HG03060 (cell line): ENCODE measurements at regions not wholly inside any gene's neighbourhood (a gene's known extent, or its start where the extent isn't known, plus 50 kb on each side); places are given as distances from the start of the nearest gene placed in this dataset.

Experiments
- ATAC-seq: cut with Tn5 transposase; IDR thresholded peaks from one replicate; pipeline ENCODE4 v1.9.1; 2021; ENCODE audit warnings: low read depth, moderate number of reproducible peaks; ENCODE audit not compliant: unreplicated experiment

DNA sequence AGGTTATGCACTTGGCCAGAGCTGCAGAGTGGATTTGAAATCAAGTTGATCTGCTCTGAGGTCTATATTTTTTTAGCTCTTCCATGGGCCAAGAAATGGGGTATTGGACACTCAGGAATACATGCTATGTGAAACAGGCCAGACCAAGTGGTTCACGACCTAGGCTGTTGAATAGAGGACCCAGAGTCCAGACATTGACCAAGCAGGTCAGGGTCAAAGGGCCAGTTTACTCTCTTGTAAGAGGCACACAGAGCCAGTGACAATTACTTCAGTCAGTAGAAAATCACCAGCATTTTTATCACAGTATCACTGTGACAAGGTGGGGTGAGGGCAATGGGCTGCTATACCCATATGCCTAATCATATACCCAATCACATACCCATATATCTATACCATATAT, 320.6 kb upstream of the RORA start:
- no peak for ATAC-seq

DNA sequence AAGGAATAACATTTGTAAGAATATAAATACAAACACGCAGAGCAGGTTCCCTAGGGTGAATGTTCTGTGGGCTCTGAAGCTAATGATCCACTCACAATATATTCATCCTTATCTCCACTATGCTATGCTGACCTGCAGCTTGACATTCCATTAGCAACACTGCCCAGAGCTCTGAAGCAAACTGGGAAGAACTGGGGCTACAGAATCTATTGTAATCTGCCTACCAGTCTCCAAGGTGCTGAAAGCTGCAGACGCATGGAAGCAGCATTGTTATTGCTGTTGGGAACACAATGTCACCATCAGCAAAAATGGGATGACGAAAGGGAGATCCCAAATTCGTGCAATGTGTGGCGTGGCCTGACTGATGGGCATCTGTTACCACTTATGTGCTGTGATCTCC, 316.7 kb upstream of the RORA start:
- ATAC-seq = no peak

DNA sequence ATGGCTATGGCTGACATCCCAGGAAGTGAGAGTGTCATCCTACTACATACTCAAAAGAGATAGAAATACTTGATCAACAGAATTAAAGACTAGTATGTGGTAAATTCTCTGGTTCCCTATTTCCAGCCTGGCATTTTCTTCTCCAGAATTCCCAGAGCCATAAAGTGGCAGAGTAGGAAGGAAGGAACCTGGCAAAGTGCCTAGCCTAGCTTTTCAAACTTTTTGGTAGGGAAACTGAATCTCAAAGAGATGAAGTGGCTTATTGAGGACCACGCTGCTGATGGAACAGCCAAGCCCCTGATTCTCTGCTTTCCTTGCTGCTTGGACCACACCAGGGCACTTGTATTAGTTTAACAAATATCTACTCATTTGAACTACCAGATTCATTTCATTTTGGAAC, 312.4 kb upstream of the RORA start:
- no peak for ATAC-seq

DNA sequence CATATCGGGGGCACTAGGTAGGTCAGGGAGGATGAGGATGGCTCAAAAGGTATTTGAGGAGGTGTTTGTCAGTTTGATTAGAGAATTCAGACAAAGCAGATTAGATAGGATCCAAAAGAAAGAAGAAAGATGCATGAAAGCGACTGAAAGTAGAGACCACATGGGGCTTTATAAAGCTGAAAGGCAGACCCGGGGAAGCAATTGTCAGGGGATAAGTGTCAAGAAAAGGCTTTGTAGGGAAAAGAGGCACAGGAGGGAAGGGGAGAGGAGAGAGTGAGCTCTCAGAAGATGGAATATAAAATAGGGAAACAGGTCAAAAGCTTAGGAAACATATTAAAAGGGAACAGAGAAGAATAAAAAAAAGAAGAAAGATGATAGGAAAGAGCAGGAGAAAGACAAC, 308.2 kb upstream of the RORA start:
- ATAC-seq = no peak

DNA sequence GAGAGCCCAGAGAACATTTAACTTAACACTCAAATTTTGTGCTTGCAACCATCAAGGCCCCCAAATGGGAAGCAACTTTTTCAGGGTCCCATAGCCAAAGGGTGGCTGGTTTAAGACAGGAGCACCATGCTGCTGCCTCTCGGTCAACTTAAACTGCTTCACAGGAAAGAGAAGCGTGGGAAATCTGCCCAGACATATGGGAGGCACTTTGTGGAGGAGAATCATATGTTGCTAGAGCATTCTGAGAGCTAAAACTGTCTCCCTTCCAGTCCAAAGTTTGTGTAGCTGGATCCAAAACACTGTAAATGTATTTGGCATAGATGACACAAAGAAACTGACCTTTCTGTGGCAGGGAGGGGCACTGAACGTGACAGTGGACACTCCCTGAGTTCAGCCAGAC, 305.9 kb upstream of the RORA start:
- no peak for ATAC-seq

DNA sequence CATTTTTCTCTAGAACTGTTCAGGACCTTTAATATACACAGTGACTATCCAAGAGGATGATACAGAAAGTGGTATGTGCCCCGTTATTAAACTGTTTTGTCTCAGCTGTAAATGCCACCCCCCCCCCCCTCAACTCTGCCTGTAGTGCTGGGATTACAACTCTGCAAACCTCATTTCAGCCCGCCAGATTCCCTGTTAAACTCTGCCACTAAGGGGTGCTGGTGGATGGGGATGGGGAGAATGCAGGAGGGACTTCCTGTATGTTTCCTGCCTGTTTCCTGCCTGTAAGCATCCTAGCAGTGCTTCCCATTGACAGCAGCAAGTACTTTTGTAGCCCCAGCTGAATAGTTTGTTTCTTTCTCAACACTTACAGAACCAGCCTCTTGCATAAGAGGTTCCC, 301.7 kb upstream of the RORA start:
- ATAC-seq = no peak

DNA sequence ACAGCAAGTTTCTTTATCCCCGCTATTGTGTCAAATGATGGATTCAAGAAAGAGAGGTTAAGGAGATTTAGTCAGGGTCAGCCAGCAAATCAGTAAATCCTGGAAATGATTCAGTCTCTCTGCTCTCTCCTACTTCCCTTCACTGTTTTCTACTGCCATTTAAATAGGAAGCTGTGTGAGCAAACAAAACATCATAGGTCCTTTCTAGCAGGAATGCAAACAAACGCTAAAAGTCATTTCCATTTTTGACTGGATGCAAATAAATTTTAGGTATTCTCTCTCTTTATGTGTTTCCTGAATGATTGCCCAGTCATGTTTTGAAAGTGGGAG, 299.4 kb upstream of the RORA start:
- ATAC-seq = no peak

DNA sequence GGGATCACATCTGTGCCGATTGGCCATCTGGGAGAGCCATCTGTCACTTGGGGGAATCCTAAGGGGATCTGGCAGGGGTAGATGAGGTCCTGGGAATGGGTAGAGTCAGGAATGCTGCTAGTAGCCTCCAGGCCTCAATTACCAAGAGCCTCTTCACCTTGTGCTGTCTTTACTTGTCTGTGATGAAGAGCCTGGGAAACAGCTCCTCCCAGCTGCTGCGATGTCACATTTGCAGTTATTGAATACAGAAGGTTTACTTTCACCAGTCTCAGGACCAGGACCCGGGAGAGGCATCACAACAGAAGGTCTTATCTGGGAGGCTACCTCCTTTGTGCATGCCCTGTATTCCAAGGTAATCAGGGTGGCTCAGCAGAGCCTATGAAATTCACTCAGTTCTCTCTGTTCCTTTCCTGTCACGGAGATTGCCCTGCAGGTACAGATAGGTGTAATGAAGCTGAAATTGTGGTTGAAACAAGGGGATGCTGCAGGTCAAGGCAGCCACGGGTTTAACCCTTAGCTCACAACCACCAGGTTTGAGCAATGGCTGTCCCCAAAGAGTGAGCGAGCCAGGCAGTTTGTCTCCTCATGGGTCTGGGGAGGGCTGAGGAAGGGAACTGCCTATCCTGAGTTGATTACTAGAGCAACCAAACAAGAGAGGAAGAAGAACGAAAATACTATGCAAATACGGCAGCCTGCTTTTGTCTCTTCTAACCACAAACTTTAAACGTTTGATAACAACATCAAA, 298.9 kb upstream of the RORA start:
- ATAC-seq = no peak

DNA sequence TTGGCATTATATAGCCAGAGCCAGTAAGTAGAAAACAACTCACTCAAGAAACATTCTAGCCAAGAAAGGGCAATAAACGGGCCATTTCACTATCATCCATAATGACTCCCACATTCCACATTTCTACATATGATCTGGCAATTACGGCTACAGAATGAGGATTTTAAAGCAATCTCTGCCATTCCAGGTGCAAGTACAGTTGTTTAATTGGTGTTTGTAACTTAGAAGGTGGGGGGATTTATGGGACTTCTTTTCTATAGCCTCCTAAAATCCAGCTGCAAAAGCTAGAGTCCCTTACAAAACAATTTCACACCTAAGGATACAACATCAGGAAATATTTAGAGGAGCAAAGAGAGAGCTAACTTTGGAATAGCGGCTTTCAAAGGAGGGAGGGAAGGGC, 295.4 kb upstream of the RORA start:
- ATAC-seq = no peak

DNA sequence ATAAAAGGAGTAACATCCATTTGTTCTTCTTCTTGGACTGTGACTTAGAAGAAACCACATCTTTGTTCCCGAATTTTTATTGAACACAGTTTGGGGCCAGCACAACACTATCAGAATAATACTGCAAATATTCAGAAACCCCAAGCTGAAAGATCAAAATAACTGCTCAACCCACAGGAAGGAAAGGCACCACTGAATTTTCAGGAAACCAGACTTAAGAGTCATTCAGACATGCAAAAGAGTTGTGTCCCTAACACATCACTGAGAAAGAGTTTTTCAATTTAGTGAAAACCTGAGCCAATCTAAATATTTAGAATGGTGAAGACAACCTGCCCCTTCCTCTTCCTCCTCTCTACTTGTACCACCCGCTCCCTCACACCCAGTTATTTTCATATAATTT, 295.0 kb upstream of the RORA start:
- no peak for ATAC-seq

DNA sequence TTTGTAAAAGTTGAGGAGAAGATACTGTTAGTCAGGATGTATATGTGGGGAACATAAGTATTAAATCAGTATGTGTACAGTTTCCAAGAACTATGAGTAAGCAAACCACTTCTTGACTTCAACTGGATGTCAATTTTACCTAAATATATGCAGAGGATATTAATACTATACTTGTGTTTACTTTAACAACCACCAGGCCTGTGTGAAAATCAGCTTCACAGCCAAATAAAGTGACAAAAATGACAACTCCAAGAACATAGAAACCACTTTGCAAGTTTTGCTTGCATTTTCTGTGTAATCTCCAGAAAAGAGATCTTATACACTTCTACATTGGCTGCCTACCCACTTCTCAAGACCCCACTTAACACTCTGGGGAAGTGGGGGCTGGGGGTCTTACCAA, 293.3 kb upstream of the RORA start:
- ATAC-seq = no peak

DNA sequence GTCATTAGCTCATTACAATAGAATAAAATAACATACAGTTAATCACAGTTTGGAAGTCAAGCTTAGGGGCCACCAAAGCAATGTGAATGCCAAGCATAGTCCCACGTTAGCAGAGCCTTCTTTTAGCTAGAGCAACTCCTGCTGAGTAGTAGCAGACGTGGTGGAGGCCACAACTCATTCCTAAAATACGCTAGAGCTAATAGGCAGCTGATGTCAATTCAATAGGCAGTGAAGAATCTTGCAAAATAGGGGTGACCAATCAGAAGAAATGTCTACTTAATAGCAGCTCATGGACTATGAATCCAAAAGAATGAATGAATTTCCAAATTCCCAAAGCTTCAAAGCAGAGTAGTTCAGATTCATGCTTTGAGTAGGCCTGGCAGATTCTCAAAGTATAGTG, 292.9 kb upstream of the RORA start:
- ATAC-seq = no peak

DNA sequence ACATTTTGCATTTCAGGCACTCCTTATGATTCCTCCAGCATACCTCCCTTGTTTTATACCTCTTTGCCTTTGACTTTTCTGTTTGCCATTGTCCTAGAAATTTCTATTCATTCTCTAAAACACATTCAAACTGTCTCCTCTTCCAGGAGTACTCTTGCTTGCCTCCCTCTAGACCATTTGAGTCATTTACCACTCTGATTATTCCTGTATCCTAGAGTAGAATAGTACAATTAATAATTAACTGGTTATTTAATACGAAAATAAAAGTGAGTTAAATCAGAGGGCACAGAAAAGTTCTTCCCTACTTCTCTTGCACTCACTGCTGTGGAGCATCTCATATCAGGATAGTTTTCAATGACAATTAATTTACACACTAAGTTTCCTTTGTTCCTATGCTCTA, 290.2 kb upstream of the RORA start:
- no peak for ATAC-seq

DNA sequence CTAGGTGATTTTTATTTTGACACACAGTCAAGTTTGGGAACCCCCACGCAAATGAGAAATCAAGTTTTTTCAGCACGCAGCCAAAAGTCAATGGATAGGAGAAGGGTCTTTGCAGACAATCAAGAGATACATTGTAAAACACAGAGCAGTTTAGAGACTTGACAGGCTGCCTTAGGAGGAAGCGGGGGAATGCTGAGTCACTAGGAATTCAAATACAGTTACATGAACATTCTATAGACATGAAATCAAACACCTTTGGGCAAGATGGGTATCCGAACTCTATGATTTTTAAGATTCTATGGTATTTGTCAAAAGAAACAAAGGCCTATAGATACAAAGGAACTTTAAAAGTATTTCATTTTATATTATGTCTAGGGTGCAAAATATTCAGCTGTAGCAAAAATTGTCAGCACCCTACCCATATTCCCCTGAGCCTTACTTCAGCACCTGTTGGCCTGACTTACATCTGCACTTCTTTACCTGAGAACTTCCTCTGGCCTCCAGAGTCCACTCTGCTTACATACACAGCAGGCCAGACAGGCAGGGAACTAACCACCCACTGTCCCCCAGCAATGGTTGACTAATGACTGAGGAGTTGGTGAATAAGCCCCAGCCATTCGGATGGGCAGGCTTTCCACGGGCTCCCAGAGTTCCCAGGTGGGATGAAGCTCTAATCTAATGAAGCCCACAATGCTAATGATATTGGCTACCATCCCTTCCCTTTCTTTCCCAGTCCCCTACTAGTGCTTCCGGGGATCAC, 289.3 kb upstream of the RORA start:
- no peak for ATAC-seq

DNA sequence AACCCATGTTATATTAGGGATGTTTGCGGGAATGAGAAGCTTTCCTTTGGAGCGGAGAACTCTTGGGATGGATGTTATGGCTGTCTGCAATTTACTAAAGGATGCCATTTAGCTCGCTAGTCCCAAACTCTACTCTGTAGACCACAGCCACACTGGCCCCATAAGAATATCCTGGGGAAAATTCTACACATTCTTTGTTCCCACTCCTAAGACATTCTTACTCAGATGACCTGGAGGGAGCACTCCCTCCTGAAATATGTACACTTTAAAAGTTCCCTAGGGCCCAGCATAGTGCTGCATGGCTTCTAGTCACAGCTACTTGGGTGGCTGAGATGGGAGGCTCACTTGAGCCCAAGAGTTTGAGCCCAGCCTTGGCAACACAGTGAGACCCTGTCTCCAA, 288.7 kb upstream of the RORA start:
- ATAC-seq = no peak

DNA sequence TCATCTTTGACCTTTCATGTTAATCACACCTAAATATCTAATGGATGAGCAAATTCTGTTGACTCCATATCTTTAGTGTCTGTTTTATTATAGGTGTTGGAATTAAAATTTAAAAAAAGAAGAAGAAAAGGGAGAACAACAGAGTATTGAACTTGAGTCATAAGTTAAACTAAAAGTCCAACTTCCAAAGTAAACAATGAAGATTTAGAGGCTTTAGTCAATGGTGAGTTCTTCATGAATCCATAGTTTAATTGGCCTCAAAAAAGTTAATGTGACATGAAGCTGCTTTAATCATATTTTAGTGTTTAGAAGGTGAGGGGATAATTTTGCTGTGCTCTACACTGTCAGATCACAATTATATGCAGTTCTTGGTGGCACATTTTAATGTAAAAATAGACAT, 288.2 kb upstream of the RORA start:
- no peak for ATAC-seq

DNA sequence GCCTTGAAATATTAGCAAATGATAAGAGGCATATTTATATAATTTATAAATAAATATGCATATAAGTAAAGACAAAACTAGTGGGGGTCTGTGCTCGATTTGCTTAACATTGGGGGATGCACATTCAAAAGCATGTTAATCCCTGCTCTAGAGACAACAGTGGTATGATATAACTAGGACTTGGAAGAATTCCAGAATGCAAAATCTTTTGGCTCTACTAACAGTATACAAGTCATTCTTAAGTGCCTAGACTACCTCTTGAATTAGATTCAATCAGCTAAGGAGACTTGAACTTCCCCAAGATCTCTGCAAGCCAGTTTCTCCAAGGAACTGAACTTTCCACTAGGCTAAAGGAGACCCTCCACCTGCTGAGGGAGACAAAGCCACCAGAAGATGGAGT, 282.7 kb upstream of the RORA start:
- ATAC-seq = no peak

DNA sequence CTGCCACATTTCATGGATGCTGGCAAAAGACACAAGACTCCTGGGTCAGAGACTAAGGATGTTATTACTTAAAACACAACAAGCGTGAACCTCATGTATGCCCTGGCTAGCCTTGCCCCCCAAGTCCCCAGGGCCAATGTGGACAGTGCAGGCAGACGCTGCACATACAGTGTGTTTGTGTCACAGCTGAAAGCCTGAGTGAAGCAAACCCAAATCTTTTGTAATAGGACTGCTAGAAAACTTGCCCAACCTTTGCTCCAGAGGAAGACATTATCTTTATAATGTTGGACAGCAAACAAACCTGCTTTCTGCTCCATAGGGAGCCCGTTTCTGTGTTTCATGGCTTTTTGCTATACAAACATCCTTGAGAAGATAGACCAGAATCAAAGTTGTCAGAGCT, 282.0 kb upstream of the RORA start:
- ATAC-seq = no peak

DNA sequence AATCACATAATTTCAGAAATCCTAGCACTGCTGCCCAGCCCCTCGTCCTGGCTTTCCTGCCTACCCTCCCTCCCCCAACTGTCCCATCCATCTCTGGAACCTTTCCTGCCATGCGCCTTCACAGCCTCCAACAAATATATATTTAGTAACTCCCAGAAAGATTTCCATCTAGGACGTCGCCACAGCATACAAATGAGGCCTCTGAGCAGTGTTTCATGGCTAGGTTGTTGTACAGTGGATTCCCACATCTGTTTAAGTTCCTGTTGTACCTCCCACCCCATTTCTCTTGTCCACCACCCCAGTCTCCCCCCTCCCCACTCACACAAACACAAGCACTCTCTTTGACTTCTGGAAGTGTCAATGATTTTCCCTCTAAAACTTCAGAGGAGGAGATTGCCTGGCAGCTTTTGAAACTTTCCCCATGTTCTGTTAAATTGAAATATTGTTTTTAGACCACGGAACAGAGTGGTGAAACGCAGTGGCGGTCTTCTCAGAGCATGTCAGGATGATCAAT, 280.3 kb upstream of the RORA start:
- no peak for ATAC-seq

DNA sequence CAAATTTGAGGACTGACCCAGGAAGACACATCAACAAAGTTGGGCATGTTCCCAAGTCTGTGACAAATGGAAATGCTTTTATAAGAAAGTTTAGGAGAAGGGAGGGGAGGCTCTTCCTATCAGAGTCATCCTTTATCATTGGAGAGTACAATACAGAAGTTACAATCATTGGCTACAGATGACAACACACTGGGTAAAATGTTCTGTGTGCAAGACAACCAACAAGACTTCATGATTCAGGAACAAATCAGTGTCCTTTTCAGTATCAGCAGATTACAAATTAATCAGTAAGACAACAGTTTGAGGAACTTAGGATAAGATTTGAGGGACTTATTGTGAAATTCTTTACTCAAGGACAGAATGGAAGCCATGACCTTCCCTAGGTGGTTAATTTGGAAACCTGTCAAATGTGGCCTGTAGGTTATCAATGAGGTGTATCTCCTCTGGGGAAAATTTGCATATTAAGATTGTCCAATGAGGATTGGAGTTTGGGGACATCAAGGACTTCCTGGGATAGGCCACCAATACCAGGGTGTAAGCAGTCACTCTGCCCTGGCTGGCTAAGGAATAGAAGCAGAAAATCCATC, 274.4 kb upstream of the RORA start:
- no peak for ATAC-seq

DNA sequence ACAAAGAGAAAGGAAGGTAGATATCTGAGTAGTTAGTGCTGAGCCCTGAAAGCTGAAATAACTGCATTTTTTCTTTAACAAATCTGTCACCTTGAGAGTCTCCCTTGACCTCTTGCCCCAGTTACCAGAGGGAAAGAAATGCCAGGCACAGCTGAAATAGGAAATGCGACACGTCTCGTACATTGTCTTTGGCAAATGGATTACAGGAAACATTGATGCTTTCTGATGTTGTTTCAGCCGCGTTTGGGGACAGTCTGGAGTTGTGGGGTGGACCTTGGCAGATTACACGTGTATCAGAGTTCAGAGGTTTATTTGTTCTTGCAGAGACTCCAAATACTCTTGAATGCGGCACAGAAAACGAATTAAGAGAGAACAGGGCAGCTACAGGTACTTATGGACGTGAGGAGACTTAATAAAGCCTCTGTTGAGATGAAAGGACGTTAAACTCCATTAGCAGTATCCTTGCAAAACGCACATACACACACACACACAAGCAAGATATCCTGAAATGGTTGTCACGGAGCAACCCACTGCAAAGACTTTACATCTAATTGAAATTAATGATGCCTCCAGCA, 272.8 kb upstream of the RORA start:
- no peak for ATAC-seq
